DMS114 treated with DMSO at 0.1 percent for 48 hours (cell line): ENCODE measurements at regions not wholly inside any gene's neighbourhood (a gene's known extent, or its start where the extent isn't known, plus 50 kb on each side); places are given as distances from the start of the nearest gene placed in this dataset.
"Not testable (repeated sequence)": the region's sequence is repeated elsewhere in the genome, so short reads cannot be mapped to it uniquely, and the experiment has no call there.

Experiments used
- DNase-seq: peaks from one replicate; lab custom pipeline; 2025; ENCODE audit not compliant: unreplicated experiment; lab: John Stamatoyannopoulos, UW

DNA sequence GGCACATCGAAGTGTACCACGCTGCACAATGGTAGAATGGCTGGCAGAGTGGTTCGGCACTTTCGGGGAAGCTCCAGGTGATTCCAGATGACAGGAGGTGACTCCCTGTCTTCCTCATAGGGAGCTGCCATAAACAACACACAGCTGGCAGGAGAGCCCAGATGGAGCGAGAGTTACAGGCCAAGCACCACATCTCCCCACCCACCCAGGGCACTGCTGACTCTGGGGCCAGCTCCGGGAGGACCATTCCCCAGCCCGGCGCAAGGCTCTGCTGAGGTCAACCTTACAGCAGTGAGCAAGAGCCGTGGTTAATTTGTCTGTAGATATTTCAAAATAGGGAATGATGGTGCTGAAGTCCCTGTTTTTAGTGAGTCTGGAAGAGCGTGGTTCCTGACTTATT lies 78.8 kb upstream of the HMGXB4 start:
- no peak for DNase-seq

DNA sequence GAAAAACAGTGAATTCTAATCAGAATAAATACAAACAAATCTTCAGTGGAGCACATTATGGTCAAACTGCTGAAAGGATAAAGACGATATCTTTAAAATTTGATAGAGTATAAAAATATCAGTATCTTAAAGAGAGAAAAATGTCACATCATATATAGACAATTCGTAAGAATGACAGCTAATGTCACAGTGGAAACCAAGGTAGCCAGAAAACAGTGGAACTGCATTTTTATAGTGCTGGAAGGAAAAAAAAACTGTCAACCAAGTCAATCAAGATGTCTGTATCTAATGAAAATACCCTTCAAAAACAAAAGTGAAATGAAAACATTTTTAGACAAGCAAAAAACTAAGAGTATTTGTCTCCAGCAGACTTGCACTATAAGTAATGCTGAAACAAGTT lies 73.4 kb upstream of the HMGXB4 start:
- no peak for DNase-seq

DNA sequence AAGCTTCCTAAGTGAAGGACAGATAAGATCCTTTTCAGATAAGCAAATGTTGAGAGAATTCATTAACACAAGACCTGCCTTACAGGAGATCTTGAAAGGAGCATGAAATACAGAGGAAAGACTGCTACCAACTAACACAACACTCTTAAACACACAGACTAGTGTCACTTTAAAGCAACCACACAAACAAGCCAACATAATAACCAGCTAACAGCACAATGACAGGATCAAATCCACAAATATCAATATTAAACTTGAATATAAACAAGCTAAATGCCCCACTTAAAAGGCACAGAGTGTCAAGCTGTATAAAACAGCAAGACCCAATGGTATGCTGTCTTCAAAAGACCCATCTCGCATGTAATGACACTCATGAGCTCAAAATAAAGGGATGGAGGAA lies 70.8 kb upstream of the HMGXB4 start:
- no peak for DNase-seq

DNA sequence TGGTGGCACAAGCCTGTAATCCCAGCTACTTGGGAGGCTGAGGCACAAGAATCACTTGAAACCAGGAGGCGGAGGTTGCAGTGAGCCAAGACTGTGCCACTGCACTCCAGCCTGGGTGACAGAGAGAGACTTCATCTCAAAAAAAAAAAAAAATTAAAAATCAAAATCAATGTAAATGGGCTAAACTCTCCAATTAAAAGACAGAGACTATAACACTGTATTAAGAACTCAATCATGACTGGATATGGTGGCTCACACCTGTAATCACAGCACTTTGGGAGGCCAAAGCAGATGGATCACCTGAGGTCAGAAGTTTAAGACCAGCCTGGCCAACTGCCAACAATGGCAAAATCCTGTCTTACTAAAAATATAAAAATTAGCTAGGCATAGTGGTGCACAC lies 68.4 kb upstream of the HMGXB4 start:
- DNase-seq: not testable (repeated sequence)

DNA sequence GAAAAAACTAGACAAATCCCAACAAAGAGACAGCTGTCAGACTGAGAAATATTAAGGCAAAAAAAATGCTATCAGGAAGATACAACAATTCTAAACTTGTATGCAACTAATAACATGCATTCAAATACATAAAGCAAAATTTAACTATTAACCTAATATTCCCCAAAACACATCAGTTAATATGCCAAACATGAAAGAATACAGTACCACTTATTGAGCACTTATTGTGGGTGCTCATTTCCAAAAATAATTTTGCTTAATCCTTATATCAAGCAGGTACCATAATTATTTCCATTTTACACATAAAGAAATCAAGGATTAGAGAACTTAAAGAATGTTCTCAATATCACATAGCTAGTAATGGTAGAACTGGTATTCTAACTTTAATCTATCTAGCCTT lies 67.7 kb upstream of the HMGXB4 start:
- DNase-seq: no peak

DNA sequence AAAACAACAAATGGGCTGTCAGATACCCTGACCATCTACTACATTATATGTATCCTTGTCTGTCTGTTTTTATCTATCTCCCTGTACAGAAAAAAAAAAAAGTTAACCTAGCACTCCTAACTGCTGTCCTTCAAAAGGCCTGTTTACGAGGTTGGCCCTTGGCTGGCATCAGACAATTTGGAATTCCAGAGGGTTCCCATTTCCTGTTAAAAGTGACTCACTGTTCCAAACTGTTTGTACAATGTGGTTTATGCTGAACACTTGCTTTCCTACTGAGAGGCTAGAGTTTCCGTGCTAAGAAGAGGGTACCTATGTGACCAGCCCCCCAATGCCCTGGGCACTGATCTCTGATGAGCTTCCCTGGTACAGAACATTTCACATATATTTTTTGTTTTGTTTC lies 65.9 kb upstream of the HMGXB4 start:
- DNase-seq: no peak

DNA sequence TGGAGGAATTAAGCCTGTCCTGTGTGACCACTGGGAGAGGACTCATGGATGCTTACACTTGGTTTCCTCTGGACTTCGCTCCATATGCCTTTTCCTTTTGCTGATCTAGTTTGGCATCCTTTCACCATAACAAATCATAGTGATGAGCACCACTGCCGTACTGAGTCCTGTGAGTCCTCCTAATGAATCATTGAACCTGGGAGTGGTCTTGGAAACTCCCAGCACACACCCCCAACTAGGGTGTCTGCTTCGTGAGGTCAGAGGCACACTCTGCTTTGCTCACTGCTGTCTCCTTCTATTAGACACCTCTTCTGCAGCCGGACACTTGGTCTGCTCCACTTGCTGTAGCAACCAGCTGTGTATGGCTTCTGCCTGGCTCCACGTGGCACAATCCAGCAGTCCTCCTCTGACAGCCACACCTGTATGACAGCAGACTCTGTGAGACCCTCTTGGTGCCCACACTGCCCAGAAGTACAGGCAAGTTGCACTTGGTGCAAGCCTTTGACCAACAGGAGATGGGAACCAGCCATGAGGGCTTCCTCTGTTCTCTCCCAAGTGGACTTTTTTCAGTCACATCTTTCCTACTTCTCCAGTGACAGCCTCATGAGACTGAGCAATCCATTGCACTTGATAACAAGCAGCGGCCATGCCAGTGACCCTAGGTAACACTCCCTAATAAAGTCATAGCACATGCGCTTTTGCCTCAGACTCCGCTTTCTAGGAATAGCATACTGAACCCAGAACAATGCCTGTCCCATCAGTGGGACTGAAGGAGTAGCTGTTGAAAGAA lies 65.0 kb upstream of the HMGXB4 start:
- no peak for DNase-seq

DNA sequence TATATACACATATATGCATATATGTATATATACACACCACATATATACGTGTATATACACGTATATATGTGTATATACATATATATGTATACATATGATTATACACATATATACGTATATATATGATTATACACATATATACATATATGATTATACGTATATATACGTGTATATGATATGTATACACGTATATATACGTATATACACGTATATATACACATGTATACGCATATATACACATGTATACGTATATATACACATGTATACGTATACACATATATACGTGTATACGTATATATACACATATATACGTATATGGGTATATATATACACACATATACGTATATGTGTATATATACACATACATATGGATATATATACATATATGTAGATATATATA lies 62.1 kb upstream of the HMGXB4 start:
- no peak for DNase-seq

DNA sequence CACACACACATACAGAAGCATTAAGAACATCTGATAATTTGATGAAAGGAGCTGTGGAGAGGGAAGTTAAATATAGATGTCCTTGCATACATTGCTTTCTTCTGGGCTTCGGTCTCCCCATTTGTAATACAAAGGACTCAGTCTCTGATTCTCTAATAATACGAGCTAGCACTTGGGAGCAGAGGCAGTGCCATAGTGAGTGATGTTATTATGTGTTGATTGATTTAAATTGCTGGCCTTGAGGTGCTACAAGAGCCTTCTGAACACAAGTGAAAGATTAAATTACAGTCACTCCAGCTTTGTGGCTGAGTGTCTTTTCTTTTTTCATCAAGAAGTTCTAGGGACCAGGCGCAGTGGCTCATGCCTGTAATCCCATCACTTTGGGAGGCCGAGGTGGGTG lies 61.5 kb upstream of the HMGXB4 start:
- DNase-seq: no peak

DNA sequence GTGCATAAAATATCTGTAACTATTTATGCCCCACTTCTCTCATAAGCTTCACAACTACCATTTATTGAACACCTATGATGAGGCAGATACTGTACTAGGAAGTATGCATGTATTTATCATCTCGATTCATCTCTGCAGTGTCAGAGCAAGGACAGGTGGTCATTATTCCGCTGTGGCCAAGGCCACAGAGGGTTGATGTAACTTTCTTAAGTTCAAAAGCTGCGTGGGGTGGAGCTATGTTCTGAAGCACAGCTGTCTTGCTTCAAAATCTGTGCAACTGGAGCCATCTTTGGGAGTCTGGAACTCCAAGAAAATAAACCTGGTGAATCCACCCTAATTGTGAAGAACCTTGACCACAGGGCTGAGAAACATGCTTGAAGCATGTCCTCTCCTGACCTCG lies 60.2 kb upstream of the HMGXB4 start:
- DNase-seq: no peak

DNA sequence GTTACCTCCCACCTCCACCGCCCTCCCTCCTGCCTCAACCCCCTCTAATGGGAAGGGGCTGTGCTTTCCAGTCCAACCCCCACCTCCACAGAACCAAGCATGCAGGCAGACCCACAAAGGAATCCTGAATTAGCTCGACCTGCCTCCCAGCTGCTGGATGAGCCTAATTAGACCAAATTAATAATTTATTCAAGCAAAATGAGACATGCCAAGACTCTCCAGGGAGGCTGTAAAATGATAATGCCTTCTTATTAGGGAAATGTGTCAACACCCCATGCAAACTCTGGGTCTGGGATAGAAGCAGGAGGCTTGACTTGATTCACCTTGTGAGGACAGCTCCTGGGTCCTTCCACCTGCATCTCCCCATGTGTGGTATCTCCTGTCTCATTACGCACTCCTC lies 59.4 kb upstream of the HMGXB4 start:
- no peak for DNase-seq

DNA sequence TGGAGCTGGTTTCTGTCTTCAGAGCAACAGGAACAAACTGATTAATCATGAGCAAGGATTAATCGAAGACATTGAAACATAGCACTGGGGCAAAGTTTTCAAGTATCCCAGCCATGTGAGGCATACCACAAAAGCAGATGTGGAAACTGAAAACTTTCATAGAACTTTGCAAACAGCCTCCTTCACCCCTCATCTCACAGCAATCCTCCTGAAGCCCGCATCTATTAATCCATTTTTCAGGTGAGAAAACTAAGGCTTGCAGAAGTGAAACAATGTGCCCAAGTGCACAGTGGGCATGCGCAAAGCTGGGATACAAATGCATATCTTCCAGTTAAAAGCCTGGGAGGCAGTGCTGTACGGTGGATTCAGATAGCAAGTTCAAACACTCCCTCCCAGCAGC lies 58.6 kb upstream of the HMGXB4 start:
- no peak for DNase-seq

DNA sequence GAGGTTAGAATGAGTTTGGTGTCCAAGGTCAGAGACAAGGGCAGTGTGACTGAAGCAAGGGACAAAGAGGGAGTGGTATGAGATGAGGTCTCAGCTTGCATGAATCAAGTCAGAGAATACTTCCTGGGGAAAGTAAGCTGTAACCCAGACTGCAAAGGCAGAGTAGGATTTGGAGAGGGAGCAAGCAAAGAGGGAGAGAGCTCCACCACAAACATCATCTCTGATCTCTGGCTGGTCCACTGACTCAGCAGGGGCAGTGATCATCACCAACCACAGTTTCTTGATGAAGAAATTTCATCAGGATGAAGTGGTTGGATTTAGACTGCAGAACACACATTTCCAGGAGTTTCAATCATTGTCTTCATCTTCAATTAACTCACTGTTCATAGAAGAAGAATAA lies 54.9 kb upstream of the HMGXB4 start:
- DNase-seq: no peak

DNA sequence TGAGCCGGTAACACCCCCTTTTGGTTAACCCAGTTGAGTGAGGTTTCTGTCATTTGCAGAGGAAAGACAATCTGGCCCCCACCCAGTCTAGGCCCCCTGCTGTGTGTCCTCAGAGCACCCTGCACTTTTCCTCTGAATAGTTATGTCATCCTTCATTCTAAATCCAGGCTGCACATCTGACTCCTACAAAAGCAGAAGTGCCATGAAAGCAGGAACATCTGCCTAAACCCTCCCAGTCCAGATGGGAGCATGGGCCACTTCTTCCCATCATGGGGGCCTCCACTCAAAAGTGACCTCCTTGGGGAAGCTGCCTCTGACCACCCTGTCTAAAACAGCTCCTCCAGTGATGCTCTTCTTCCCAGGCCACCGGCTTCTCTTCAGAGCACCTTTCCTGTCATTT lies 53.7 kb upstream of the HMGXB4 start:
- no peak for DNase-seq

DNA sequence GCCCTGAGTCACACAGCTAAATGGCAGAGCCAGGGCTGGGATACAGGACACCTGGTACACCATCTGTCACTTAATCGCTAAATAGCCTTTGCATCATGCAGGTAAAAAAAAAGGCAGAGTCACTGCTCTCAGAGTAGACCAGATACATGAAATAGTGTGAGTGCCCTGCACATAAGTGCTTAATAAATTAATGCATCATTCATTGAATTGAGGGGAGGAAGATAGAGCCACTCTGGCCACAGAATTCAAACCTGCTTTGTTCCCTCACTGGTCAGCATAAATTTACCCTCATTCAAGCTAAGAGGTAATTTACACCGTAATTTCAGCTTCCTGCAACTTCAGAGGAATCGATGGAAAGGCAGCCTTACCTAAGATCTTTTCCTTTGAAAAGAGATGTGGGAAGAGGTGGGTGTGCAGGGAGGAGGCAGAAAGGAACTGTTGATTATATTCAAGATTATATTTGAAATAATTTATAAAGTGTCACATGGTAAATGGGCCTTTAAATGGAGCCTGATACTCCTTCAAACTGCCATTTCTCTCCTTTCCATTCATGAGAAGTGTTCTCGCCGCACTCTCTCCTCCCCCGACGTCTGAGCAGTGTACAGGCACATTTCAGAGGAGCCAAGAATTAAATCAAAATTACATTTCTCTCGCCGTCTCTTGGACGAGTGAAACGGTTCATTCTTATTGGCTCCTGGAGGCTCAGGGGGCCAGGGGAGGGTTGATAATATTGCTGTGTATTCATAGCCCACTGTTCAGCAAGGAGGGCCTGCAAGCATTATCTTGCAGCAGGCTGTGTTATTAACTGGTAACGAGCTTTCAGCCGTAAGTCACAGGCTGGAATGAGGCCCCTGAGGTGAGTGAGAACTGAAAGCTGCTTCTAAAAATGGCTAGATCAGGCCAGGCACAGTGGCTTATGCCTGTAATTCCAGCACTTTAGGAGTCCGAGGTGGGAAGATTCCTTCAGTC lies 52.2 kb upstream of the HMGXB4 start:
- DNase-seq: no peak

DNA sequence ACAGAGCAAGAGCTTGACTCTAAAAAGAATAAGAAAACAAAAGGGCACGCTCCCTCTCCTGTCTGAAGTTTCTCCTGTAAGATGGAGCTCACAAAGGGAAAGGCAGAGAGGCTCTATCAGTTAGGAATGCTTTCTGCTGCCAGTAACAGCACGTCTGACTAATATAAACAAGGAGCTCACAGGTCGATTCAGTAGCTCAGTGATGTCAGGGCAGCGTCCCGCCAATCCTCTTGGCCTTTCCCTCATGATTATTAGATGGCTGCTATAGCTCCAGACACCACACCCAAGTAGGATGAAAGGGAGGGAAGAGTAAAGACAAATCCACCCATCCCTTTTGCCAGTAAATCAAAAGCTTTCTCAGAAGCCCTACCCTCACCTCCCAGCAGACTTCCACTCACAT lies 51.3 kb upstream of the HMGXB4 start:
- DNase-seq: no peak

DNA sequence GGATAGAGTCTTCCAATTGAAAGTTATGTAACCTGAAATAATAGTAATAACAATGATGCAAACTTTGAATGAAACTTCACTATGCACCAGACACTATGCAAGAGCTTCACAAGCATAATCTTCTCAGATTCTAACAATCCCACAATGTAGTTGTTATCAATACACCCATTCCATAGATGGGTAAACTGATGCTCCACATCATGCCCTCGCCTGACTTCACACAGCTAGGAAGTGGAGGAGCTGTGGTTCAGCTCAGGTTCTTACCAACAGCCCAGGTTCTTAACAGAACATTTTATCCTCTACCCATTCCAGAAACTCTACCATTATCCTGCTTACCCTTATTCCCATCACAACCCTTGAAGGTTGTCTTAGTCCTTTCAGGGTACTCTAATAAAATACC lies 50.4 kb upstream of the HMGXB4 start:
- no peak for DNase-seq
